BE2C (cell line): ENCODE measurements at regions not wholly inside any gene's neighbourhood (a gene's known extent, or its start where the extent isn't known, plus 50 kb on each side); places are given as distances from the start of the nearest gene placed in this dataset.

Source experiments
- DNase-seq: peaks from one replicate; pipeline ENCODE4 v3.0.0-alpha.2; 2020
- H3K27me3 ChIP-seq: fragments of 250-450 bp; sonication (Bioruptor Pico); 2 replicates; pipeline ENCODE4 v1.5.1; 2020; ENCODE audit warnings: mild to moderate bottlenecking
- H3K36me3 ChIP-seq: fragments of 250-450 bp; sonication (Bioruptor Pico); 2 replicates; pipeline ENCODE4 v1.5.1; 2020; ENCODE audit warnings: mild to moderate bottlenecking
- H3K4me1 ChIP-seq: fragments of 250-450 bp; sonication (Bioruptor Pico); 2 replicates; pipeline ENCODE4 v1.5.1; 2020
- H3K4me3 ChIP-seq: 2 replicates; pipeline ENCODE4 v1.5.1; 2011; ENCODE audit warnings: low read depth, low read length
- H3K9me3 ChIP-seq: fragments of 250-450 bp; sonication (Bioruptor Pico); 2 replicates; pipeline ENCODE4 v1.5.1; 2020
- CTCF ChIP-seq: IDR thresholded peaks from 2 replicates; pipeline ENCODE4 v1.5.1; 2012; ENCODE audit warnings: mild to moderate bottlenecking, low read depth, low read length

- no peak overlapping the region for H3K4me3 ChIP-seq
- H3K27me3 ChIP-seq, result no peaks in the 10 kb centered on the region
- no peaks in the 10 kb centered on the region for H3K4me1 ChIP-seq
- no peaks in the 10 kb centered on the region for H3K9me3 ChIP-seq
- no peaks in the 10 kb centered on the region for H3K36me3 ChIP-seq
- DNase-seq, result no peak
- no peak for TF ChIP-seq CTCF
These were observed 178.8 kb upstream of the VASH1 start for GRCh38 chr14:76582447-76582846.

GRCh38 chr14:76583174-76583573 lies 178.1 kb upstream of the VASH1 start:
- no peaks in the 10 kb centered on the region for H3K4me1 ChIP-seq
- no peak for TF ChIP-seq CTCF
- H3K27me3 ChIP-seq, result no peaks in the 10 kb centered on the region
- no peaks in the 10 kb centered on the region for H3K9me3 ChIP-seq
- no peak overlapping the region for H3K4me3 ChIP-seq
- DNase-seq, result no peak
- no peaks in the 10 kb centered on the region for H3K36me3 ChIP-seq

- H3K4me3 ChIP-seq, result no peak overlapping the region
- no peaks in the 10 kb centered on the region for H3K36me3 ChIP-seq
- no peaks in the 10 kb centered on the region for H3K9me3 ChIP-seq
- no peak for DNase-seq
- H3K4me1 ChIP-seq, result no peaks in the 10 kb centered on the region
- H3K27me3 ChIP-seq, result no peaks in the 10 kb centered on the region
- no peak for TF ChIP-seq CTCF
These were observed 177.5 kb upstream of the VASH1 start for GRCh38 chr14:76583805-76584204.

- Histone ChIP-seq H3K9me3 (no peaks in the 10 kb centered on the region), H3K4me3 (no peak overlapping the region), H3K4me1 (no peaks in the 10 kb centered on the region), H3K27me3 (no peaks in the 10 kb centered on the region), H3K36me3 (no peaks in the 10 kb centered on the region)
- no peak for TF ChIP-seq CTCF
- no peak for DNase-seq
These were observed 177.0 kb upstream of the VASH1 start for GRCh38 chr14:76584271-76584702.

GRCh38 chr14:76585616-76586015 lies 175.7 kb upstream of the VASH1 start:
- Histone ChIP-seq H3K9me3 (no peaks in the 10 kb centered on the region), H3K4me3 (no peak overlapping the region), H3K4me1 (no peaks in the 10 kb centered on the region), H3K27me3 (no peaks in the 10 kb centered on the region), H3K36me3 (no peaks in the 10 kb centered on the region)
- DNase-seq, result no peak
- TF ChIP-seq CTCF, result no peak

- no peak for DNase-seq
- no peak for TF ChIP-seq CTCF
- Histone ChIP-seq H3K4me1 (no peaks in the 10 kb centered on the region), H3K9me3 (no peaks in the 10 kb centered on the region), H3K4me3 (no peak overlapping the region), H3K27me3 (no peaks in the 10 kb centered on the region), H3K36me3 (no peaks in the 10 kb centered on the region)
These were observed 172.0 kb upstream of the VASH1 start for GRCh38 chr14:76589246-76589645.
